ENCODE measurements at regions not wholly inside any gene's neighbourhood (a gene's known extent, or its start where the extent isn't known, plus 50 kb on each side); places are given as distances from the start of the nearest gene placed in this dataset.

DNA sequence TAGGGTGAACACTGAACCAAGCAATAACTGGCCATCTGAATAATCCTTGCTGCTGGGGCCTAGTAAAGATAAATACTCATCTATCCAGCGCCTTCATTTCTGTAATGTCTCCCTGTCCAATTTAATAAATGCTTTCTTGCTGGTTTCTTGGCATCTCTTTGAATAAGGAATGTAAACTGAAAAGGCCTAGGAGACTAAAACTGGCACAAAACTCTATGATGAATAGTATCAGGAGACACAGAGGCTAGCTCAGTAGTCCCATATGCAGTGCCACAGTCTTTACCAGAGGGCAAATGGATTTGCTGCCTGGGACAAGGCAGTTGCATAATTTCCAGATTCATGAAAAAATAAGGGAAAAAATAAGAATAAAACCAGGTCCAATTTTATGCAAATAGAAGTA, 324.4 kb downstream of the CENPW start:
- DNase-seq (ENCODE audit: low read depth in 2 of 2): peak in 1 of 2 donors; percentile 25
- no peak for TF ChIP-seq EZH2 (IDR thresholded peaks at IDR 0.05; ENCODE audit: low read length, missing control alignments)
- TF ChIP-seq, protein P1, sequence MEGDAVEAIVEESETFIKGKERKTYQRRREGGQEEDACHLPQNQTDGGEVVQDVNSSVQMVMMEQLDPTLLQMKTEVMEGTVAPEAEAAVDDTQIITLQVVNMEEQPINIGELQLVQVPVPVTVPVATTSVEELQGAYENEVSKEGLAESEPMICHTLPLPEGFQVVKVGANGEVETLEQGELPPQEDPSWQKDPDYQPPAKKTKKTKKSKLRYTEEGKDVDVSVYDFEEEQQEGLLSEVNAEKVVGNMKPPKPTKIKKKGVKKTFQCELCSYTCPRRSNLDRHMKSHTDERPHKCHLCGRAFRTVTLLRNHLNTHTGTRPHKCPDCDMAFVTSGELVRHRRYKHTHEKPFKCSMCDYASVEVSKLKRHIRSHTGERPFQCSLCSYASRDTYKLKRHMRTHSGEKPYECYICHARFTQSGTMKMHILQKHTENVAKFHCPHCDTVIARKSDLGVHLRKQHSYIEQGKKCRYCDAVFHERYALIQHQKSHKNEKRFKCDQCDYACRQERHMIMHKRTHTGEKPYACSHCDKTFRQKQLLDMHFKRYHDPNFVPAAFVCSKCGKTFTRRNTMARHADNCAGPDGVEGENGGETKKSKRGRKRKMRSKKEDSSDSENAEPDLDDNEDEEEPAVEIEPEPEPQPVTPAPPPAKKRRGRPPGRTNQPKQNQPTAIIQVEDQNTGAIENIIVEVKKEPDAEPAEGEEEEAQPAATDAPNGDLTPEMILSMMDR (conservative IDR thresholded peaks at IDR 0.05 in 1 of 2, IDR thresholded peaks at IDR 0.05 in 1 of 2; ENCODE audit: low read depth in 1 of 2, low read length in 2 of 2): no peak
- Histone ChIP-seq H3K27me3 (ENCODE audit: control insufficient read depth, insufficient read depth, low read length) (no peaks in the 10 kb centered on the region), H4K20me1 (ENCODE audit: control insufficient read depth, extremely low read depth, insufficient read depth, low read length) (no peaks in the 10 kb centered on the region), H3K4me2 (ENCODE audit: extremely low read depth, insufficient read depth, low read length) (no peak overlapping the region), H3K9ac (ENCODE audit: insufficient read depth, low read length) (no peak overlapping the region), H3K4me3 (replicated peaks in 1 of 4; ENCODE audit: control extremely low read depth in 1 of 4, insufficient read depth in 1 of 4, low read depth in 3 of 4, low read length in 4 of 4) (no peak overlapping the region), H3K4me1 (ENCODE audit: control insufficient read depth, extremely low read depth, insufficient read depth, low read length) (peaks cover 18% of the 10 kb centered on the region), H3K9me3 (ENCODE audit: control insufficient read depth, insufficient read depth, low read depth, low read length) (no peaks in the 10 kb centered on the region), H2AFZ (ENCODE audit: low read length) (no peak overlapping the region), H3K79me2 (ENCODE audit: control insufficient read depth, insufficient read depth, low read length) (no peaks in the 10 kb centered on the region), H3K27ac (ENCODE audit: insufficient read depth, low read length) (no peak overlapping the region), H3K36me3 (ENCODE audit: control insufficient read depth, insufficient read depth, low read length) (no peaks in the 10 kb centered on the region)

DNA sequence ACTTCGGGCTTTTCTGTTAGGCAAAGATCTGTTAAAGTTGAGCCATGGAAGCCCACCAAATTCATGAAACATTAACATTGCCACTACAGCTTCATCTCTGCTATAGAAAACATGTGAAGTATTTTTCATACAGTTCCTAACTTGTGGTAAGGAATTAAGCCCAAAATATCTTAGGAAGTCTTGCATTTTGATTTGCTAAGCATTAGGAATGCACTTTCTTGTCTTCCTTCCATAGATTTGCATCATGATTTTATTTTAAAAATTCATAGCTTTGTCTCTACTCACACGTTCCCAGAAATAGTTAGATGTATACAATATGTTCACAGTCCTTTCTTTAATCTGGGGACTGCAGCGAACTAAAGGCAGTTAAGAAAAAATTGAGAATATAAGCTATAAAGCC, 325.6 kb downstream of the CENPW start:
- H2AFZ ChIP-seq (ENCODE audit: low read length): no peak overlapping the region
- no peaks in the 10 kb centered on the region for H3K27me3 ChIP-seq (ENCODE audit: control insufficient read depth, insufficient read depth, low read length)
- H3K36me3 ChIP-seq (ENCODE audit: control insufficient read depth, insufficient read depth, low read length): no peaks in the 10 kb centered on the region
- DNase-seq (ENCODE audit: low read depth in 2 of 2): no peak
- no peak overlapping the region for H3K4me3 ChIP-seq (replicated peaks in 1 of 4; ENCODE audit: control extremely low read depth in 1 of 4, insufficient read depth in 1 of 4, low read depth in 3 of 4, low read length in 4 of 4)
- H4K20me1 ChIP-seq (ENCODE audit: control insufficient read depth, extremely low read depth, insufficient read depth, low read length): no peaks in the 10 kb centered on the region
- H3K4me1 ChIP-seq (ENCODE audit: control insufficient read depth, extremely low read depth, insufficient read depth, low read length): peaks cover 18% of the 10 kb centered on the region
- H3K9me3 ChIP-seq (ENCODE audit: control insufficient read depth, insufficient read depth, low read depth, low read length): no peaks in the 10 kb centered on the region
- H3K27ac ChIP-seq (ENCODE audit: insufficient read depth, low read length): no peak overlapping the region
- no peaks in the 10 kb centered on the region for H3K79me2 ChIP-seq (ENCODE audit: control insufficient read depth, insufficient read depth, low read length)
- H3K4me2 ChIP-seq (ENCODE audit: extremely low read depth, insufficient read depth, low read length): no peak overlapping the region
- H3K9ac ChIP-seq (ENCODE audit: insufficient read depth, low read length): no peak overlapping the region
- TF ChIP-seq EZH2 (IDR thresholded peaks at IDR 0.05; ENCODE audit: low read length, missing control alignments): no peak
- TF ChIP-seq, protein P1 (conservative IDR thresholded peaks at IDR 0.05 in 1 of 2, IDR thresholded peaks at IDR 0.05 in 1 of 2; ENCODE audit: low read depth in 1 of 2, low read length in 2 of 2): no peak

DNA sequence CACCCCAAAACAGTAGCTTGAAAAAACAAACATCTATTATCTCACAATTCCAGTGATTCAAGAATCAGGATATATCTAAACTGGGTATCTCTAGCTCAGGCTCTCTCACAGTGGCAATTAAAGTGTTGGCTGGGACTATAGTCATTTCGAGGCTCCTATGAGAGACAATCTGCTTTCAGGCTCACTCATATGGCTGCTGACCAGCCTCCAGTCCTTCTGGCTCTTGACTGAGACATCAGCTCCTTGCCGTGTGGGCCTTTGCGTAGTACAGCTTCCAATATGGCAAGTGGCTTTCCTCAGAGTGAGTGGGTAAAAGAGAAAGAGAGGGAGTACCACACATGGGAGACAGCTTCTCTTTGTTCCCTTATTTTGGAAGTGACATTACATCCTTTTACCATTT, 327.2 kb downstream of the CENPW start:
- Histone ChIP-seq H2AFZ (ENCODE audit: low read length) (no peak overlapping the region), H3K4me2 (ENCODE audit: extremely low read depth, insufficient read depth, low read length) (no peak overlapping the region), H3K9me3 (ENCODE audit: control insufficient read depth, insufficient read depth, low read depth, low read length) (no peaks in the 10 kb centered on the region), H4K20me1 (ENCODE audit: control insufficient read depth, extremely low read depth, insufficient read depth, low read length) (no peaks in the 10 kb centered on the region), H3K79me2 (ENCODE audit: control insufficient read depth, insufficient read depth, low read length) (no peaks in the 10 kb centered on the region), H3K27ac (ENCODE audit: insufficient read depth, low read length) (no peak overlapping the region), H3K9ac (ENCODE audit: insufficient read depth, low read length) (no peak overlapping the region), H3K27me3 (ENCODE audit: control insufficient read depth, insufficient read depth, low read length) (no peaks in the 10 kb centered on the region), H3K4me3 (replicated peaks in 1 of 4; ENCODE audit: control extremely low read depth in 1 of 4, insufficient read depth in 1 of 4, low read depth in 3 of 4, low read length in 4 of 4) (no peak overlapping the region), H3K4me1 (ENCODE audit: control insufficient read depth, extremely low read depth, insufficient read depth, low read length) (peaks cover 6% of the 10 kb centered on the region), H3K36me3 (ENCODE audit: control insufficient read depth, insufficient read depth, low read length) (no peaks in the 10 kb centered on the region)
- no peak for TF ChIP-seq EZH2 (IDR thresholded peaks at IDR 0.05; ENCODE audit: low read length, missing control alignments)
- TF ChIP-seq, protein P1 (conservative IDR thresholded peaks at IDR 0.05 in 1 of 2, IDR thresholded peaks at IDR 0.05 in 1 of 2; ENCODE audit: low read depth in 1 of 2, low read length in 2 of 2): no peak
- no peak for DNase-seq (ENCODE audit: low read depth in 2 of 2)
